T-helper 2 cell (primary cell): ENCODE measurements at regions not wholly inside any gene's neighbourhood (a gene's known extent, or its start where the extent isn't known, plus 50 kb on each side); places are given as distances from the start of the nearest gene placed in this dataset.
"Not testable (repeated sequence)": the region's sequence is repeated elsewhere in the genome, so short reads cannot be mapped to it uniquely, and the experiment has no call there.

ENCODE experiments used
- DNase-seq, 5 experiments: peaks; one replicate each; pipeline versions ENCODE4 v3.0.0 to v3.0.0-alpha.2; 2012 to 2022

GRCh38 chr10:44747593-44748172 is 163.5 kb upstream of the TMEM72 start:
- no peak for DNase-seq

GRCh38 chr10:44749151-44749550 is 162.0 kb upstream of the TMEM72 start:
- DNase-seq = no peak

- no peak for DNase-seq
Observed at GRCh38 chr10:44752451-44753441, 158.4 kb upstream of the TMEM72 start.

- not testable (repeated sequence) for DNase-seq
Observed at GRCh38 chr10:44754355-44754754, 156.8 kb upstream of the TMEM72 start.

GRCh38 chr10:44755481-44755880 is 155.7 kb upstream of the TMEM72 start:
- no peak for DNase-seq

GRCh38 chr10:44756216-44756615 is 154.9 kb upstream of the TMEM72 start:
- DNase-seq = no peak

GRCh38 chr10:44757551-44758205 is 153.5 kb upstream of the TMEM72 start:
- no peak for DNase-seq

GRCh38 chr10:44759122-44759521 is 152.0 kb upstream of the TMEM72 start:
- DNase-seq = no peak

- no peak for DNase-seq
Observed at GRCh38 chr10:44760513-44760912, 150.6 kb upstream of the TMEM72 start.

GRCh38 chr10:44761076-44761475 is 150.1 kb upstream of the TMEM72 start:
- DNase-seq = no peak

- DNase-seq = no peak
Observed at GRCh38 chr10:44763331-44763730, 147.8 kb upstream of the TMEM72 start.

- DNase-seq = no peak
Observed at GRCh38 chr10:44765299-44765698, 145.8 kb upstream of the TMEM72 start.

- DNase-seq = no peak
Observed at GRCh38 chr10:44766631-44767030, 144.5 kb upstream of the TMEM72 start.

- no peak for DNase-seq
Observed at GRCh38 chr10:44769450-44769849, 141.7 kb upstream of the TMEM72 start.

- no peak for DNase-seq
Observed at GRCh38 chr10:44771233-44771995, 139.7 kb upstream of the TMEM72 start.

GRCh38 chr10:44773565-44773964 is 137.6 kb upstream of the TMEM72 start:
- no peak for DNase-seq

GRCh38 chr10:44774676-44775401 is 136.3 kb upstream of the TMEM72 start:
- DNase-seq = no peak

GRCh38 chr10:44775402-44775741 is 135.8 kb upstream of the TMEM72 start:
- DNase-seq = no peak

- no peak for DNase-seq
Observed at GRCh38 chr10:44776181-44776580, 135.0 kb upstream of the TMEM72 start.

GRCh38 chr10:44779511-44779910 is 131.6 kb upstream of the TMEM72 start:
- DNase-seq = no peak

- DNase-seq = no peak
Observed at GRCh38 chr10:44780426-44780825, 130.7 kb upstream of the TMEM72 start.

- DNase-seq = no peak
Observed at GRCh38 chr10:44781131-44781530, 130.0 kb upstream of the TMEM72 start.
